IMR-90 (cell line): ENCODE measurements at regions not wholly inside any gene's neighbourhood (a gene's known extent, or its start where the extent isn't known, plus 50 kb on each side); places are given as distances from the start of the nearest gene placed in this dataset.

Experiments
- ATAC-seq: fragments of 200-7000 bp; cut with Tn5 transposase; 2 replicates; pipeline ENCODE4 v1.9.1; 2020; ENCODE audit warnings: low read depth, mild to moderate bottlenecking, moderate library complexity
- BruUV-seq: library from RNA; stranded (reverse); fragments of 400-500 nt; replicated peaks from 2 replicates; lab custom pipeline; 2021; lab: Mats Ljungman, UMichigan
- CTCF ChIA-PET: fragments of 300-600 bp; formaldehyde crosslinking; extraction: SDS; loops from one replicate; lab custom pipeline; 2021; ENCODE audit warnings: antibody characterized with exemption; lab: Yijun Ruan, JAX
- POLR2A ChIA-PET: fragments of 300-600 bp; sonication (Branson Sonifier 250); formaldehyde crosslinking; loops from one replicate; lab custom pipeline; 2022; ENCODE audit warnings: antibody characterized with exemption; ENCODE audit not compliant: unreplicated experiment; lab: Charles Lee
- DNase-seq: peaks from one replicate; pipeline ENCODE4 v3.0.0; 2013
- H2AFZ ChIP-seq: replicated peaks from 2 replicates; pipeline ENCODE3; 2013; ENCODE audit warnings: low read length, mild to moderate bottlenecking; ENCODE audit not compliant: poor library complexity
- H2AK5ac ChIP-seq: 2 replicates; pipeline ENCODE4 v1.6.1; 2013; ENCODE audit warnings: low read depth, low read length, inconsistent platforms
- H2AK9ac ChIP-seq: replicated peaks from 2 replicates; pipeline ENCODE3; 2013; ENCODE audit warnings: mild to moderate bottlenecking, low read depth, low read length, moderate library complexity; ENCODE audit not compliant: poor library complexity
- H2BK120ac ChIP-seq: 2 replicates; pipeline ENCODE4 v1.6.1; 2013; ENCODE audit warnings: low read depth, low read length, inconsistent platforms
- H2BK15ac ChIP-seq: 3 replicates; pipeline ENCODE4 v1.6.1; 2013; ENCODE audit warnings: low read depth, low read length, inconsistent platforms
- H2BK20ac ChIP-seq: 2 replicates; pipeline ENCODE4 v1.6.1; 2013; ENCODE audit warnings: low read depth, mild to moderate bottlenecking, inconsistent platforms, low read length, moderate library complexity
- H2BK5ac ChIP-seq: 2 replicates; pipeline ENCODE4 v1.6.1; 2013; ENCODE audit warnings: mild to moderate bottlenecking, low read depth, low read length, inconsistent platforms; ENCODE audit not compliant: poor library complexity, severe bottlenecking
- H3K14ac ChIP-seq: replicated peaks from 2 replicates; pipeline ENCODE4 v1.6.1; 2013; ENCODE audit warnings: low read depth, low read length, inconsistent platforms
- H3K18ac ChIP-seq: 2 replicates; pipeline ENCODE4 v1.6.1; 2013; ENCODE audit warnings: low read depth, low read length, control low read depth
- H3K23ac ChIP-seq: 2 replicates; pipeline ENCODE4 v1.6.1; 2013; ENCODE audit warnings: low read depth, low read length, inconsistent platforms
- H3K27ac ChIP-seq: 2 replicates; pipeline ENCODE4 v1.5.1; 2013; ENCODE audit warnings: mild to moderate bottlenecking, control low read depth, low read length; ENCODE audit not compliant: insufficient read depth
- H3K27me3 ChIP-seq: 2 replicates; pipeline ENCODE4 v1.6.1; 2013; ENCODE audit warnings: low read length; ENCODE audit not compliant: control insufficient read depth, insufficient read depth
- H3K36me3 ChIP-seq: 2 replicates; pipeline ENCODE4 v1.6.1; 2013; ENCODE audit warnings: low read length, mixed read lengths; ENCODE audit not compliant: control insufficient read depth, insufficient read depth
- H3K4ac ChIP-seq: 2 replicates; pipeline ENCODE4 v1.6.1; 2013; ENCODE audit warnings: low read depth, low read length, inconsistent platforms
- H3K4me1 ChIP-seq: 2 replicates; pipeline ENCODE4 v1.6.1; 2013; ENCODE audit warnings: low read length, mixed read lengths; ENCODE audit not compliant: control insufficient read depth, insufficient read depth
- H3K4me2 ChIP-seq: 2 replicates; pipeline ENCODE4 v1.6.1; 2013; ENCODE audit warnings: low read depth, mild to moderate bottlenecking, control low read depth, low read length, moderate library complexity
- H3K4me3 ChIP-seq: 2 replicates; pipeline ENCODE4 v1.5.1; 2013; ENCODE audit warnings: low read depth, mild to moderate bottlenecking, control low read depth, low read length, moderate library complexity; ENCODE audit not compliant: insufficient read depth
- H3K56ac ChIP-seq: 2 replicates; pipeline ENCODE4 v1.6.1; 2013; ENCODE audit warnings: low read length, inconsistent platforms; ENCODE audit not compliant: insufficient read depth; ENCODE audit errors: extremely low read depth
- H3K79me1 ChIP-seq, 2 experiments: 2 replicates each; pipeline ENCODE4 v1.6.1; 2013; ENCODE audit warnings: low read length in 2 of 2, inconsistent platforms in 1 of 2, low read depth in 1 of 2
- H3K9ac ChIP-seq: 2 replicates; pipeline ENCODE4 v1.6.1; 2013; ENCODE audit warnings: low read depth, low read length, control low read depth
- H3K9me1 ChIP-seq: 2 replicates; pipeline ENCODE4 v1.6.1; 2013; ENCODE audit warnings: low read length, inconsistent platforms; ENCODE audit not compliant: insufficient read depth
- H3K9me3 ChIP-seq: 2 replicates; pipeline ENCODE4 v1.6.1; 2013; ENCODE audit warnings: low read length; ENCODE audit not compliant: control insufficient read depth, insufficient read depth
- H4K20me1 ChIP-seq: 2 replicates; pipeline ENCODE4 v1.6.1; 2013; ENCODE audit warnings: low read length, inconsistent platforms; ENCODE audit not compliant: insufficient read depth
- H4K5ac ChIP-seq: 2 replicates; pipeline ENCODE4 v1.6.1; 2013; ENCODE audit warnings: mild to moderate bottlenecking, low read depth, low read length, control low read depth
- H4K8ac ChIP-seq, 2 experiments: 2 replicates each; pipeline ENCODE4 v1.6.1; 2013; ENCODE audit warnings: low read depth in 2 of 2, low read length in 2 of 2, control low read depth in 1 of 2, inconsistent platforms in 1 of 2
- H4K91ac ChIP-seq: 2 replicates; pipeline ENCODE4 v1.6.1; 2013; ENCODE audit warnings: low read depth, low read length, inconsistent platforms; ENCODE audit not compliant: insufficient read depth
- BHLHE40 ChIP-seq: fragments of 150-350 bp; IDR thresholded peaks from 2 replicates; pipeline ENCODE4 v1.6.1; 2016; ENCODE audit warnings: mild to moderate bottlenecking, low read depth, low read length
- CEBPB ChIP-seq: IDR thresholded peaks from 2 replicates; pipeline ENCODE4 v1.6.1; 2012; ENCODE audit warnings: low read depth, low read length, improper control_type of control experiment
- CHD1 ChIP-seq: IDR thresholded peaks from 2 replicates; pipeline ENCODE4 v1.6.1; 2012; ENCODE audit warnings: low read depth, low read length, improper control_type of control experiment
- FOS ChIP-seq: fragments of 150-350 bp; IDR thresholded peaks from 2 replicates; pipeline ENCODE4 v1.6.1; 2016; ENCODE audit warnings: low read depth, low read length
- MAFK ChIP-seq: IDR thresholded peaks from 2 replicates; pipeline ENCODE4 v1.6.1; 2012; ENCODE audit warnings: low read depth, low read length, improper control_type of control experiment
- MAZ ChIP-seq: IDR thresholded peaks from 2 replicates; pipeline ENCODE4 v1.6.1; 2012; ENCODE audit warnings: low read depth, mild to moderate bottlenecking, low read length, improper control_type of control experiment, moderate library complexity, borderline replicate concordance
- MXI1 ChIP-seq: IDR thresholded peaks from 2 replicates; pipeline ENCODE4 v1.6.1; 2012; ENCODE audit warnings: low read depth, mild to moderate bottlenecking, low read length, moderate library complexity, borderline replicate concordance
- NFE2L2 ChIP-seq: fragments of 150-350 bp; IDR thresholded peaks from 2 replicates; pipeline ENCODE4 v1.6.1; 2016; ENCODE audit warnings: low read depth, mild to moderate bottlenecking, low read length
- POLR2A ChIP-seq: IDR thresholded peaks from 2 replicates; pipeline ENCODE4 v1.6.1; 2012; ENCODE audit warnings: mild to moderate bottlenecking, low read depth, low read length
- RAD21 ChIP-seq: IDR thresholded peaks from 2 replicates; pipeline ENCODE4 v1.6.1; 2012; ENCODE audit warnings: low read length, improper control_type of control experiment
- RCOR1 ChIP-seq: IDR thresholded peaks from 2 replicates; pipeline ENCODE4 v1.6.1; 2012; ENCODE audit warnings: mild to moderate bottlenecking, low read length, improper control_type of control experiment; ENCODE audit not compliant: insufficient replicate concordance
- RFX5 ChIP-seq: IDR thresholded peaks from 2 replicates; pipeline ENCODE4 v1.8.0; 2012; ENCODE audit warnings: low read depth, mild to moderate bottlenecking, low read length, moderate library complexity
- SMC3 ChIP-seq: fragments of 150-350 bp; IDR thresholded peaks from 2 replicates; pipeline ENCODE4 v1.6.1; 2016; ENCODE audit warnings: low read depth, mild to moderate bottlenecking, antibody characterized with exemption, low read length, moderate library complexity
- WGBS, 2 experiments: methylation state at CpG; one replicate each; pipeline versions ENCODE4 v1.1.5 to v1.1.7; 2013; ENCODE audit warnings: missing lambda C conversion rate in 2 of 2; ENCODE audit not compliant: insufficient read length in 1 of 2; ENCODE audit errors: extremely low coverage in 2 of 2; 5-methylcytosine and 5-hydroxymethylcytosine counted together
- dilution Hi-C: fragments of 300-500 bp; cut with HindIII; formaldehyde crosslinking; loops from one replicate; pipeline ENCODE4 v1.14.3; 2018; ENCODE audit warnings: low sequenced_read_pairs; ENCODE audit not compliant: unreplicated experiment
- in situ Hi-C: fragments of 300-500 bp; cut with MboI; formaldehyde crosslinking; loops from 3 replicates; pipeline ENCODE4 v1.14.3; 2019; ENCODE audit warnings: low sequenced_read_pairs, inconsistent platforms, mixed read lengths
- intact Hi-C: fragments of 100-400 bp; cut with micrococcal nuclease; formaldehyde crosslinking; loops from 2 replicates; pipeline ENCODE4 v1.10.0; 2022
- TF ChIP-seq, protein P1 (sequence below): fragments of 150-350 bp; IDR thresholded peaks from 2 replicates; pipeline ENCODE4 v1.6.1; 2016; ENCODE audit warnings: low read depth, mild to moderate bottlenecking, low read length, moderate library complexity, borderline replicate concordance
- TF ChIP-seq, protein P2 (sequence below): fragments of 150-350 bp; IDR thresholded peaks from 2 replicates; pipeline ENCODE4 v1.6.1; 2017; ENCODE audit warnings: mild to moderate bottlenecking, antibody characterized with exemption, low read length, low read depth
- TF ChIP-seq, protein P3 (sequence below): conservative IDR thresholded peaks from 2 replicates; pipeline ENCODE4 v1.5.1; 2012; ENCODE audit warnings: mild to moderate bottlenecking, low read depth, low read length, improper control_type of control experiment

DNA sequence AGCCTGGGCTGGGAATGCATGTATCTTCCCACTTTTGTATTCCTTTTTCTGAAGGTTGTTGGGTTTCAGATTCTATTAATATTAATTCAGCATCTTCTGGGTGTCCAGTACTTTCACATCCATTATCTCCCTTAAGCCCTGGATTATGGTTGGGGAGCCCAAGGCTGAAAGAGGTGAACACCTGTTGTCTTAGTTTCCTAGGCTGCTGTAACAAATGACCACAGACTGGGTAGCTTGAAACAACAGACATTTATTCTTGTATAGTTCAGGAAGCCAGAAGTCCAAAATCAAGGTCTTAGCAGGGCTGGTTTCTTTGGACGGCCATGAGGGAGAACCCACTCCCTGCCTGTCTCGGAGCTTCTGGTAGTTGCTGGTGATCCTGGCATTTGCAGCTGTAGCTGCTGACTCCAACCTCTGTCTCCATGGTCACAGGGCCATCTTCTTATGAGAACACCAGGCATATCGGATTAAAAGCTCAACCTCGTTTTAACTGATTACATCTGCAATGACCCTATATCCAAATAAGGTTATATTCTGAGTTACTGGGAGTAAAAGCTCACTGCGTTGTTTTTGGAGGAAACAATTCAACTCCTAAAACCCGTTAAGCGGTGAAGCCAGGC, 68.2 kb upstream of the CLMN start:
- no CpG with 5 or more reads among the region's 7 CpGs for WGBS, 2 experiments
- in situ Hi-C loops, result no loop called here
- no peak for DNase-seq

More for the DNA sequence above, 68.2 kb upstream of the CLMN start:
- H3K18ac ChIP-seq, result no peak overlapping the region
- H3K27ac ChIP-seq, result no peak overlapping the region
- dilution Hi-C loops (no loop called here), intact Hi-C loops (no loop called here)
- no peak overlapping the region for H2AFZ ChIP-seq
- BruUV-seq, result no TSS peak
- ChIA-PET CTCF (no interaction called here), POLR2A (no interaction called here)
- H2AK5ac ChIP-seq, result no peak overlapping the region
- no peak overlapping the region for H3K14ac ChIP-seq
- no peak overlapping the region for H4K5ac ChIP-seq
- no peak overlapping the region for H2BK5ac ChIP-seq
- no peak overlapping the region for H3K9ac ChIP-seq
- H2BK20ac ChIP-seq, result no peak overlapping the region
- H4K20me1 ChIP-seq, result no peaks in the 10 kb centered on the region
- no peak overlapping the region for H2BK15ac ChIP-seq
- H4K91ac ChIP-seq, result no peak overlapping the region
- H2AK9ac ChIP-seq, result no peak overlapping the region
- no peak overlapping the region for H3K56ac ChIP-seq
- H2BK120ac ChIP-seq, result no peak overlapping the region
- H3K27me3 ChIP-seq, result peaks cover 2% of the 10 kb centered on the region; the same call in 1 of the 2 replicates
- H3K36me3 ChIP-seq, result no peaks in the 10 kb centered on the region
- H3K4ac ChIP-seq, result no peak overlapping the region
- no peak overlapping the region for H3K4me2 ChIP-seq
- no peaks in the 10 kb centered on the region for H3K4me1 ChIP-seq
- no peak overlapping the region for H3K4me3 ChIP-seq
- no peak for TF ChIP-seq MAZ
- TF ChIP-seq RFX5, result no peak
- no peak for TF ChIP-seq RCOR1
- no peak for TF ChIP-seq POLR2A
- TF ChIP-seq, protein P1, sequence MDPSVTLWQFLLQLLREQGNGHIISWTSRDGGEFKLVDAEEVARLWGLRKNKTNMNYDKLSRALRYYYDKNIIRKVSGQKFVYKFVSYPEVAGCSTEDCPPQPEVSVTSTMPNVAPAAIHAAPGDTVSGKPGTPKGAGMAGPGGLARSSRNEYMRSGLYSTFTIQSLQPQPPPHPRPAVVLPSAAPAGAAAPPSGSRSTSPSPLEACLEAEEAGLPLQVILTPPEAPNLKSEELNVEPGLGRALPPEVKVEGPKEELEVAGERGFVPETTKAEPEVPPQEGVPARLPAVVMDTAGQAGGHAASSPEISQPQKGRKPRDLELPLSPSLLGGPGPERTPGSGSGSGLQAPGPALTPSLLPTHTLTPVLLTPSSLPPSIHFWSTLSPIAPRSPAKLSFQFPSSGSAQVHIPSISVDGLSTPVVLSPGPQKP, result no peak
- TF ChIP-seq FOS, result no peak
- no peak for TF ChIP-seq SMC3
- no peak for TF ChIP-seq BHLHE40
- no peak for TF ChIP-seq RAD21
- TF ChIP-seq MXI1, result no peak
- TF ChIP-seq, protein P2, sequence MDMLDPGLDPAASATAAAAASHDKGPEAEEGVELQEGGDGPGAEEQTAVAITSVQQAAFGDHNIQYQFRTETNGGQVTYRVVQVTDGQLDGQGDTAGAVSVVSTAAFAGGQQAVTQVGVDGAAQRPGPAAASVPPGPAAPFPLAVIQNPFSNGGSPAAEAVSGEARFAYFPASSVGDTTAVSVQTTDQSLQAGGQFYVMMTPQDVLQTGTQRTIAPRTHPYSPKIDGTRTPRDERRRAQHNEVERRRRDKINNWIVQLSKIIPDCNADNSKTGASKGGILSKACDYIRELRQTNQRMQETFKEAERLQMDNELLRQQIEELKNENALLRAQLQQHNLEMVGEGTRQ, result no peak
- TF ChIP-seq MAFK, result no peak
- TF ChIP-seq CHD1, result no peak
- no peak for TF ChIP-seq NFE2L2
- TF ChIP-seq CEBPB, result no peak
- TF ChIP-seq, protein P3, sequence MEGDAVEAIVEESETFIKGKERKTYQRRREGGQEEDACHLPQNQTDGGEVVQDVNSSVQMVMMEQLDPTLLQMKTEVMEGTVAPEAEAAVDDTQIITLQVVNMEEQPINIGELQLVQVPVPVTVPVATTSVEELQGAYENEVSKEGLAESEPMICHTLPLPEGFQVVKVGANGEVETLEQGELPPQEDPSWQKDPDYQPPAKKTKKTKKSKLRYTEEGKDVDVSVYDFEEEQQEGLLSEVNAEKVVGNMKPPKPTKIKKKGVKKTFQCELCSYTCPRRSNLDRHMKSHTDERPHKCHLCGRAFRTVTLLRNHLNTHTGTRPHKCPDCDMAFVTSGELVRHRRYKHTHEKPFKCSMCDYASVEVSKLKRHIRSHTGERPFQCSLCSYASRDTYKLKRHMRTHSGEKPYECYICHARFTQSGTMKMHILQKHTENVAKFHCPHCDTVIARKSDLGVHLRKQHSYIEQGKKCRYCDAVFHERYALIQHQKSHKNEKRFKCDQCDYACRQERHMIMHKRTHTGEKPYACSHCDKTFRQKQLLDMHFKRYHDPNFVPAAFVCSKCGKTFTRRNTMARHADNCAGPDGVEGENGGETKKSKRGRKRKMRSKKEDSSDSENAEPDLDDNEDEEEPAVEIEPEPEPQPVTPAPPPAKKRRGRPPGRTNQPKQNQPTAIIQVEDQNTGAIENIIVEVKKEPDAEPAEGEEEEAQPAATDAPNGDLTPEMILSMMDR, result no peak
- ATAC-seq, result no peak
- no peaks in the 10 kb centered on the region for H3K9me3 ChIP-seq
- no peaks in the 10 kb centered on the region for H3K79me1 ChIP-seq
- no peak overlapping the region for H4K8ac ChIP-seq
- H3K23ac ChIP-seq, result no peak overlapping the region
- no peaks in the 10 kb centered on the region for H3K9me1 ChIP-seq
